Right atrium auricular region (tissue), 2 donors: ENCODE measurements at regions not wholly inside any gene's neighbourhood (a gene's known extent, or its start where the extent isn't known, plus 50 kb on each side); places are given as distances from the start of the nearest gene placed in this dataset.

Source experiments
- DNase-seq: peaks from one replicate; pipeline ENCODE4 v3.0.0-alpha.2; 2019; ENCODE audit warnings: low spot score
- H3K27ac ChIP-seq, 2 donors: fragments of 200-600 bp; sonication (generic); 1 replicate in 1 of 2; 2 replicates in 1 of 2; pipeline ENCODE4 v1.5.1; 2016 to 2019
- H3K27me3 ChIP-seq, 2 donors: fragments of 200-600 bp; sonication (generic); one replicate each; pipeline versions ENCODE4 v1.5.1 to v1.6.0; 2017 to 2019
- H3K36me3 ChIP-seq: fragments of 200-600 bp; sonication (generic); one replicate; pipeline ENCODE4 v1.5.1; 2016
- H3K4me1 ChIP-seq, 2 donors: fragments of 200-600 bp; sonication (generic); one replicate each; pipeline versions ENCODE4 v1.5.1 to v1.6.0; 2017 to 2019
- H3K4me3 ChIP-seq, 2 donors: fragments of 200-600 bp; sonication (generic); 1 replicate in 1 of 2; 2 replicates in 1 of 2; pipeline ENCODE4 v1.5.1; 2017 to 2019; ENCODE audit warnings: mild to moderate bottlenecking in 1 of 2, moderate library complexity in 1 of 2
- H3K9me3 ChIP-seq, 2 donors: fragments of 200-600 bp; sonication (generic); one replicate each; pipeline ENCODE4 v1.5.1; 2019
- CTCF ChIP-seq, 2 donors: fragments of 200-600 bp; sonication (generic); IDR thresholded peaks; one replicate each; pipeline ENCODE4 v1.5.1; 2019; ENCODE audit warnings: antibody characterized with exemption in 2 of 2

- H3K9me3 ChIP-seq: no peaks in the 10 kb centered on the region
- H3K36me3 ChIP-seq: no peaks in the 10 kb centered on the region
- TF ChIP-seq CTCF (IDR thresholded peaks at IDR 0.05): no peak
- no peak overlapping the region for H3K27ac ChIP-seq
- no peak for DNase-seq
- no peaks in the 10 kb centered on the region for H3K4me1 ChIP-seq
- no peak overlapping the region for H3K4me3 ChIP-seq
- H3K27me3 ChIP-seq: no peaks in the 10 kb centered on the region
Observed at GRCh38 chr2:239566162-239566994, 165.6 kb upstream of the HDAC4 start.

GRCh38 chr2:239564587-239564986 lies 163.8 kb upstream of the HDAC4 start:
- Histone ChIP-seq H3K36me3 (no peaks in the 10 kb centered on the region), H3K4me3 (no peak overlapping the region), H3K9me3 (no peaks in the 10 kb centered on the region), H3K27me3 (no peaks in the 10 kb centered on the region), H3K4me1 (no peaks in the 10 kb centered on the region), H3K27ac (no peak overlapping the region)
- DNase-seq: no peak
- TF ChIP-seq CTCF (IDR thresholded peaks at IDR 0.05): no peak

- Histone ChIP-seq H3K27me3 (no peaks in the 10 kb centered on the region), H3K9me3 (no peaks in the 10 kb centered on the region), H3K36me3 (no peaks in the 10 kb centered on the region), H3K27ac (no peak overlapping the region), H3K4me3 (no peak overlapping the region), H3K4me1 (no peaks in the 10 kb centered on the region)
- no peak for TF ChIP-seq CTCF (IDR thresholded peaks at IDR 0.05)
- DNase-seq: no peak
Observed at GRCh38 chr2:239563561-239563960, 162.7 kb upstream of the HDAC4 start.

GRCh38 chr2:239561446-239562001 lies 160.7 kb upstream of the HDAC4 start:
- TF ChIP-seq CTCF (IDR thresholded peaks at IDR 0.05): no peak
- DNase-seq: no peak
- H3K27me3 ChIP-seq: no peaks in the 10 kb centered on the region

GRCh38 chr2:239559417-239560261 lies 158.8 kb upstream of the HDAC4 start:
- Histone ChIP-seq H3K4me3 (no peak overlapping the region), H3K9me3 (no peaks in the 10 kb centered on the region), H3K4me1 (no peaks in the 10 kb centered on the region), H3K27ac (no peak overlapping the region), H3K36me3 (no peaks in the 10 kb centered on the region), H3K27me3 (no peaks in the 10 kb centered on the region)
- TF ChIP-seq CTCF (IDR thresholded peaks at IDR 0.05): no peak
- DNase-seq: no peak

More at GRCh38 chr2:239561446-239562001, 160.7 kb upstream of the HDAC4 start:
- Histone ChIP-seq H3K27ac (no peak overlapping the region), H3K4me1 (no peaks in the 10 kb centered on the region), H3K9me3 (no peaks in the 10 kb centered on the region), H3K36me3 (no peaks in the 10 kb centered on the region), H3K4me3 (no peak overlapping the region)
